ENCODE measurements at regions not wholly inside any gene's neighbourhood (a gene's known extent, or its start where the extent isn't known, plus 50 kb on each side); places are given as distances from the start of the nearest gene placed in this dataset.

GRCh38 chr13:50576156-50576555 is 267.3 kb downstream of the DLEU7 start:
- Histone ChIP-seq H4K20me1 (ENCODE audit: control insufficient read depth, insufficient read depth, insufficient read length) (no peaks in the 10 kb centered on the region), H2AFZ (ENCODE audit: low read length) (no peak overlapping the region), H3K14ac (ENCODE audit: insufficient read depth, low read length) (no peak overlapping the region), H4K91ac (ENCODE audit: insufficient read length, low read depth, low read length) (no peak overlapping the region), H2BK20ac (ENCODE audit: low read depth, low read length, poor library complexity, severe bottlenecking) (no peak overlapping the region), H3K18ac (ENCODE audit: insufficient read length, low read depth, low read length) (no peak overlapping the region), H3K4me2 (ENCODE audit: insufficient read depth, insufficient read length, low read length) (no peak overlapping the region), H3K56ac (ENCODE audit: insufficient read length, low read depth, low read length) (no peak overlapping the region), H3K4me1 (ENCODE audit: insufficient read depth, low read length) (no peaks in the 10 kb centered on the region; the same call in 1 of the 2 replicates), H2BK5ac (ENCODE audit: insufficient read length, low read length) (no peak overlapping the region), H3K79me1 (ENCODE audit: insufficient read depth, low read depth, low read length, poor library complexity, severe bottlenecking) (no peaks in the 10 kb centered on the region), H3T11ph (ENCODE audit: low read length) (no peak overlapping the region), H2BK15ac (ENCODE audit: low read depth, low read length) (no peak overlapping the region), H3K23ac (ENCODE audit: insufficient read length, low read depth, low read length) (no peak overlapping the region), H2AK5ac (ENCODE audit: insufficient read length, low read length) (no peak overlapping the region), H3K4ac (ENCODE audit: low read depth, low read length) (no peak overlapping the region), H3K27ac (ENCODE audit: insufficient read length, low read depth, low read length) (no peak overlapping the region), H3K9me3 (ENCODE audit: control insufficient read depth, low read depth, low read length) (no peaks in the 10 kb centered on the region), H4K5ac (ENCODE audit: insufficient read length, low read depth, low read length) (no peak overlapping the region), H2BK120ac (ENCODE audit: low read depth, low read length, poor library complexity, severe bottlenecking) (no peak overlapping the region), H2BK12ac (ENCODE audit: insufficient read length, low read depth, low read length) (no peak overlapping the region), H4K8ac (replicated peaks; ENCODE audit: insufficient read length, low read depth, low read length) (no peak overlapping the region), H3K9ac (ENCODE audit: extremely low read depth, insufficient read length, low read length) (no peak overlapping the region), H3K79me2 (ENCODE audit: insufficient read depth, low read length) (no peaks in the 10 kb centered on the region), H3K27me3 (ENCODE audit: insufficient read depth, low read length) (no peaks in the 10 kb centered on the region), H3K23me2 (ENCODE audit: insufficient read length, low read depth, low read length, poor library complexity, severe bottlenecking) (no peaks in the 10 kb centered on the region)
- Mint-ChIP-seq H3K27me3 (ENCODE audit: low read depth) (no peaks in the 10 kb centered on the region), H3K9me3 (no peaks in the 10 kb centered on the region), H3K27ac (no peak overlapping the region), H3K4me1 (peaks cover 8 to 11% of the 10 kb centered on the region in 2 experiments; a peak in 3 of 4 replicates), H3K4me3 (no peak overlapping the region), H3K36me3 (ENCODE audit: insufficient read depth in 1 of 3, low read depth in 3 of 3) (peaks cover 0 to 2% (median 0%) of the 10 kb centered on the region in 3 experiments; a peak in 1 of 7 replicates)
- WGBS (ENCODE audit: extremely low coverage, insufficient read length, low lambda C conversion rate) = no CpG with 5 or more reads among the region's 6 CpGs
- TF ChIP-seq CTCF (conservative IDR thresholded peaks at IDR 0.05) = no peak
- no peak for DNase-seq

Measured in H9 (cell line).